GM23248 (cell line): ENCODE measurements at regions not wholly inside any gene's neighbourhood (a gene's known extent, or its start where the extent isn't known, plus 50 kb on each side); places are given as distances from the start of the nearest gene placed in this dataset.

Experiments
- EZH2 ChIP-seq: fragments of 200-600 bp; sonication (generic); IDR thresholded peaks from 2 replicates; pipeline ENCODE4 v1.6.1; 2018; ENCODE audit warnings: antibody characterized with exemption, mild to moderate bottlenecking; ENCODE audit not compliant: insufficient read depth, poor library complexity, severe bottlenecking
- EZH2phosphoT487 ChIP-seq: fragments of 200-600 bp; sonication (generic); IDR thresholded peaks from 2 replicates; pipeline ENCODE4 v1.6.1; 2018; ENCODE audit warnings: antibody characterized with exemption, moderate library complexity, mild to moderate bottlenecking, low read depth; ENCODE audit not compliant: insufficient read depth

- no peak for TF ChIP-seq EZH2
- TF ChIP-seq EZH2phosphoT487, result no peak
Observed at GRCh38 chr16:22732400-22732799, 81.6 kb upstream of the HS3ST2 start.
